H1 (cell line): ENCODE measurements at regions not wholly inside any gene's neighbourhood (a gene's known extent, or its start where the extent isn't known, plus 50 kb on each side); places are given as distances from the start of the nearest gene placed in this dataset.

Experiments
- ASH2L ChIP-seq: fragments of 200-600, 300-600 bp; sonication (generic); IDR thresholded peaks from one replicate; pipeline ENCODE4 v1.7.1; 2017; ENCODE audit warnings: low read length
- BRCA1 ChIP-seq: IDR thresholded peaks from 2 replicates; pipeline ENCODE4 v1.6.1; 2012; ENCODE audit warnings: low read depth, low read length, improper control_type of control experiment
- CHD2 ChIP-seq: IDR thresholded peaks from 2 replicates; pipeline ENCODE4 v1.6.1; 2012; ENCODE audit warnings: low read length, improper control_type of control experiment
- EP300 ChIP-seq, 2 experiments: IDR thresholded peaks; 1 replicate in 1 of 2; 2 replicates in 1 of 2; pipeline ENCODE4 v1.6.1; 2011 to 2012; ENCODE audit warnings: low read depth in 2 of 2, low read length in 2 of 2, mild to moderate bottlenecking in 2 of 2, borderline replicate concordance in 1 of 2, inconsistent platforms in 1 of 2, moderate library complexity in 1 of 2
- EZH2 ChIP-seq: fragments of 200-600 bp; sonication (generic); IDR thresholded peaks from 2 replicates; pipeline ENCODE4 v1.7.1; 2012; ENCODE audit warnings: low read depth, mild to moderate bottlenecking, moderate library complexity, low read length, inconsistent platforms; ENCODE audit not compliant: severe bottlenecking
- KDM4A ChIP-seq: IDR thresholded peaks from one replicate; pipeline ENCODE4 v1.7.1; 2012; ENCODE audit warnings: low read depth, mild to moderate bottlenecking, moderate library complexity, low read length, inconsistent platforms; ENCODE audit not compliant: severe bottlenecking
- RAD21 ChIP-seq, 2 experiments: IDR thresholded peaks in 1 of 2; conservative IDR thresholded peaks in 1 of 2; 2 replicates each; pipeline ENCODE4 v1.6.1; 2011; ENCODE audit warnings: low read depth in 2 of 2, low read length in 2 of 2, improper control_type of control experiment in 1 of 2, inconsistent platforms in 1 of 2, mild to moderate bottlenecking in 1 of 2, moderate library complexity in 1 of 2
- TF ChIP-seq, protein P1 (sequence below): fragments of 300-600 bp; sonication (generic); IDR thresholded peaks from 2 replicates; pipeline ENCODE4 v1.7.1; 2012; ENCODE audit warnings: low read length, moderate library complexity, mild to moderate bottlenecking, inconsistent platforms; ENCODE audit not compliant: insufficient replicate concordance

DNA sequence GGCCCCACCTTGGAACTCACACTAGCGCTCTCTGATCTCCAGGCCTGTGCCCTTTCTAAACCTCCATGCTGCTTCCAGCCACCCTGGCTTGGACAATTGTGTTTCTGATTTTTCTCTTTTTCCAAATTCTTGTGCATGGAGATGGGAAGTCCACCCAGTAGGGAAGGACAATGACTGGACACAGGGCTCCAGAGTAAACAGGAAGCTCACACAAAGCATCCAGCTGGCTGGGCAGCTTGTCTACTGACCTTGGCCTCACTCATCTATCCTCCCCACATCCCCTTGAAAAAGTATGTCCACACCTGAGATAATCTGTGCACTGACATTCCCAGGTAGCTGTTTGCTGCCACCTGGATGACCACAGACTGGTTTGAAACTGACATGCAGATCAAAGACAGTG is 331.2 kb upstream of the MAF start (continued):
- TF ChIP-seq, protein P1, sequence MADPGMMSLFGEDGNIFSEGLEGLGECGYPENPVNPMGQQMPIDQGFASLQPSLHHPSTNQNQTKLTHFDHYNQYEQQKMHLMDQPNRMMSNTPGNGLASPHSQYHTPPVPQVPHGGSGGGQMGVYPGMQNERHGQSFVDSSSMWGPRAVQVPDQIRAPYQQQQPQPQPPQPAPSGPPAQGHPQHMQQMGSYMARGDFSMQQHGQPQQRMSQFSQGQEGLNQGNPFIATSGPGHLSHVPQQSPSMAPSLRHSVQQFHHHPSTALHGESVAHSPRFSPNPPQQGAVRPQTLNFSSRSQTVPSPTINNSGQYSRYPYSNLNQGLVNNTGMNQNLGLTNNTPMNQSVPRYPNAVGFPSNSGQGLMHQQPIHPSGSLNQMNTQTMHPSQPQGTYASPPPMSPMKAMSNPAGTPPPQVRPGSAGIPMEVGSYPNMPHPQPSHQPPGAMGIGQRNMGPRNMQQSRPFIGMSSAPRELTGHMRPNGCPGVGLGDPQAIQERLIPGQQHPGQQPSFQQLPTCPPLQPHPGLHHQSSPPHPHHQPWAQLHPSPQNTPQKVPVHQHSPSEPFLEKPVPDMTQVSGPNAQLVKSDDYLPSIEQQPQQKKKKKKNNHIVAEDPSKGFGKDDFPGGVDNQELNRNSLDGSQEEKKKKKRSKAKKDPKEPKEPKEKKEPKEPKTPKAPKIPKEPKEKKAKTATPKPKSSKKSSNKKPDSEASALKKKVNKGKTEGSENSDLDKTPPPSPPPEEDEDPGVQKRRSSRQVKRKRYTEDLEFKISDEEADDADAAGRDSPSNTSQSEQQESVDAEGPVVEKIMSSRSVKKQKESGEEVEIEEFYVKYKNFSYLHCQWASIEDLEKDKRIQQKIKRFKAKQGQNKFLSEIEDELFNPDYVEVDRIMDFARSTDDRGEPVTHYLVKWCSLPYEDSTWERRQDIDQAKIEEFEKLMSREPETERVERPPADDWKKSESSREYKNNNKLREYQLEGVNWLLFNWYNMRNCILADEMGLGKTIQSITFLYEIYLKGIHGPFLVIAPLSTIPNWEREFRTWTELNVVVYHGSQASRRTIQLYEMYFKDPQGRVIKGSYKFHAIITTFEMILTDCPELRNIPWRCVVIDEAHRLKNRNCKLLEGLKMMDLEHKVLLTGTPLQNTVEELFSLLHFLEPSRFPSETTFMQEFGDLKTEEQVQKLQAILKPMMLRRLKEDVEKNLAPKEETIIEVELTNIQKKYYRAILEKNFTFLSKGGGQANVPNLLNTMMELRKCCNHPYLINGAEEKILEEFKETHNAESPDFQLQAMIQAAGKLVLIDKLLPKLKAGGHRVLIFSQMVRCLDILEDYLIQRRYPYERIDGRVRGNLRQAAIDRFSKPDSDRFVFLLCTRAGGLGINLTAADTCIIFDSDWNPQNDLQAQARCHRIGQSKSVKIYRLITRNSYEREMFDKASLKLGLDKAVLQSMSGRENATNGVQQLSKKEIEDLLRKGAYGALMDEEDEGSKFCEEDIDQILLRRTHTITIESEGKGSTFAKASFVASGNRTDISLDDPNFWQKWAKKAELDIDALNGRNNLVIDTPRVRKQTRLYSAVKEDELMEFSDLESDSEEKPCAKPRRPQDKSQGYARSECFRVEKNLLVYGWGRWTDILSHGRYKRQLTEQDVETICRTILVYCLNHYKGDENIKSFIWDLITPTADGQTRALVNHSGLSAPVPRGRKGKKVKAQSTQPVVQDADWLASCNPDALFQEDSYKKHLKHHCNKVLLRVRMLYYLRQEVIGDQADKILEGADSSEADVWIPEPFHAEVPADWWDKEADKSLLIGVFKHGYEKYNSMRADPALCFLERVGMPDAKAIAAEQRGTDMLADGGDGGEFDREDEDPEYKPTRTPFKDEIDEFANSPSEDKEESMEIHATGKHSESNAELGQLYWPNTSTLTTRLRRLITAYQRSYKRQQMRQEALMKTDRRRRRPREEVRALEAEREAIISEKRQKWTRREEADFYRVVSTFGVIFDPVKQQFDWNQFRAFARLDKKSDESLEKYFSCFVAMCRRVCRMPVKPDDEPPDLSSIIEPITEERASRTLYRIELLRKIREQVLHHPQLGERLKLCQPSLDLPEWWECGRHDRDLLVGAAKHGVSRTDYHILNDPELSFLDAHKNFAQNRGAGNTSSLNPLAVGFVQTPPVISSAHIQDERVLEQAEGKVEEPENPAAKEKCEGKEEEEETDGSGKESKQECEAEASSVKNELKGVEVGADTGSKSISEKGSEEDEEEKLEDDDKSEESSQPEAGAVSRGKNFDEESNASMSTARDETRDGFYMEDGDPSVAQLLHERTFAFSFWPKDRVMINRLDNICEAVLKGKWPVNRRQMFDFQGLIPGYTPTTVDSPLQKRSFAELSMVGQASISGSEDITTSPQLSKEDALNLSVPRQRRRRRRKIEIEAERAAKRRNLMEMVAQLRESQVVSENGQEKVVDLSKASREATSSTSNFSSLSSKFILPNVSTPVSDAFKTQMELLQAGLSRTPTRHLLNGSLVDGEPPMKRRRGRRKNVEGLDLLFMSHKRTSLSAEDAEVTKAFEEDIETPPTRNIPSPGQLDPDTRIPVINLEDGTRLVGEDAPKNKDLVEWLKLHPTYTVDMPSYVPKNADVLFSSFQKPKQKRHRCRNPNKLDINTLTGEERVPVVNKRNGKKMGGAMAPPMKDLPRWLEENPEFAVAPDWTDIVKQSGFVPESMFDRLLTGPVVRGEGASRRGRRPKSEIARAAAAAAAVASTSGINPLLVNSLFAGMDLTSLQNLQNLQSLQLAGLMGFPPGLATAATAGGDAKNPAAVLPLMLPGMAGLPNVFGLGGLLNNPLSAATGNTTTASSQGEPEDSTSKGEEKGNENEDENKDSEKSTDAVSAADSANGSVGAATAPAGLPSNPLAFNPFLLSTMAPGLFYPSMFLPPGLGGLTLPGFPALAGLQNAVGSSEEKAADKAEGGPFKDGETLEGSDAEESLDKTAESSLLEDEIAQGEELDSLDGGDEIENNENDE, result no peak
- TF ChIP-seq EZH2, result no peak
- no peak for TF ChIP-seq RAD21 (IDR thresholded peaks at IDR 0.05 in 1 of 2, conservative IDR thresholded peaks at IDR 0.05 in 1 of 2; ENCODE audit: low read depth in 2 of 2, low read length in 2 of 2)
- no peak for TF ChIP-seq EP300 (IDR thresholded peaks at IDR 0.05; ENCODE audit: borderline replicate concordance in 1 of 2, low read depth in 2 of 2, low read length in 2 of 2)
- TF ChIP-seq BRCA1, result no peak
- TF ChIP-seq ASH2L, result no peak
- no peak for TF ChIP-seq CHD2
- no peak for TF ChIP-seq KDM4A
- TF ChIP-seq, all 59 proteins: peak for 0
